SK-N-SH treated with all-trans-retinoic acid at 6 μM for 48 hours (cell line): ENCODE measurements at regions not wholly inside any gene's neighbourhood (a gene's known extent, or its start where the extent isn't known, plus 50 kb on each side); places are given as distances from the start of the nearest gene placed in this dataset.

ENCODE experiments used
- ATAC-seq: fragments of 200-7000 bp; cut with Tn5 transposase; 3 replicates; pipeline ENCODE4 v1.9.1; 2020; ENCODE audit warnings: mild to moderate bottlenecking, moderate library complexity
- ARNTL ChIP-seq: fragments of 450-650 bp; formaldehyde crosslinking; IDR thresholded peaks from 2 replicates; pipeline ENCODE4 v1.5.0; 2020; ENCODE audit warnings: low read depth, mild to moderate bottlenecking, moderate library complexity, borderline replicate concordance
- BACH2 ChIP-seq: fragments of 250-450 bp; sonication (Bioruptor Pico); IDR thresholded peaks from 2 replicates; pipeline ENCODE4 v1.9.0; 2021; ENCODE audit warnings: mild to moderate bottlenecking, borderline replicate concordance
- CSDC2 ChIP-seq: fragments of 250-450 bp; sonication (Bioruptor Pico); IDR thresholded peaks from 2 replicates; pipeline ENCODE4 v1.5.0; 2020; ENCODE audit warnings: mild to moderate bottlenecking, moderate library complexity
- ESRRG ChIP-seq: fragments of 250-450 bp; sonication (Bioruptor Pico); IDR thresholded peaks from 2 replicates; pipeline ENCODE4 v1.6.1; 2021; ENCODE audit warnings: mild to moderate bottlenecking
- OSR1 ChIP-seq: fragments of 250-450 bp; sonication (Bioruptor Pico); IDR thresholded peaks from 2 replicates; pipeline ENCODE4 v1.8.0; 2022; ENCODE audit warnings: moderate library complexity, mild to moderate bottlenecking, inconsistent platforms
- RARB ChIP-seq: fragments of 250-450 bp; sonication (Bioruptor Pico); IDR thresholded peaks from 2 replicates; pipeline ENCODE4 v1.8.0; 2021; ENCODE audit warnings: mild to moderate bottlenecking, moderate library complexity
- TCF4 ChIP-seq: fragments of 250-450 bp; sonication (Bioruptor Pico); IDR thresholded peaks from 2 replicates; pipeline ENCODE4 v1.8.0; 2021; ENCODE audit warnings: mild to moderate bottlenecking, moderate library complexity, borderline replicate concordance
- ZC3H10 ChIP-seq: fragments of 250-450 bp; sonication (Bioruptor Pico); IDR thresholded peaks from 2 replicates; pipeline ENCODE4 v1.5.1; 2021; ENCODE audit warnings: mild to moderate bottlenecking, moderate library complexity
- ZFP3 ChIP-seq: fragments of 250-450 bp; sonication (Bioruptor Pico); IDR thresholded peaks from 2 replicates; pipeline ENCODE4 v1.5.0; 2020; ENCODE audit warnings: mild to moderate bottlenecking, moderate library complexity
- ZFP30 ChIP-seq: fragments of 450-650 bp; formaldehyde crosslinking; IDR thresholded peaks from 2 replicates; pipeline ENCODE4 v1.5.0; 2022; ENCODE audit warnings: mild to moderate bottlenecking, moderate library complexity
- ZNF565 ChIP-seq: fragments of 450-650 bp; formaldehyde crosslinking; conservative IDR thresholded peaks from 2 replicates; pipeline ENCODE4 v1.5.0; 2020; ENCODE audit warnings: low read depth, mild to moderate bottlenecking, moderate library complexity
- ZNF70 ChIP-seq: fragments of 450-650 bp; formaldehyde crosslinking; IDR thresholded peaks from 2 replicates; pipeline ENCODE4 v1.5.0; 2020; ENCODE audit warnings: mild to moderate bottlenecking, moderate library complexity
- ZNF8 ChIP-seq: fragments of 450-650 bp; formaldehyde crosslinking; IDR thresholded peaks from 2 replicates; pipeline ENCODE4 v1.5.0; 2020; ENCODE audit warnings: mild to moderate bottlenecking, moderate library complexity
- TF ChIP-seq, protein P1 (sequence below): fragments of 250-450 bp; sonication (Bioruptor Pico); IDR thresholded peaks from 2 replicates; pipeline ENCODE4 v1.5.1; 2021; ENCODE audit warnings: mild to moderate bottlenecking, moderate library complexity
- TF ChIP-seq, protein P2 (sequence below): fragments of 250-450 bp; sonication (Bioruptor Pico); IDR thresholded peaks from 2 replicates; pipeline ENCODE4 v1.5.0; 2020; ENCODE audit warnings: mild to moderate bottlenecking, moderate library complexity
- TF ChIP-seq, protein P3 (sequence below): fragments of 250-450 bp; sonication (Bioruptor Pico); IDR thresholded peaks from 2 replicates; pipeline ENCODE4 v1.8.0; 2021; ENCODE audit warnings: low read depth, mild to moderate bottlenecking, moderate library complexity, borderline replicate concordance
- TF ChIP-seq, protein P4 (sequence below): fragments of 250-450 bp; sonication (Bioruptor Pico); IDR thresholded peaks from 2 replicates; pipeline ENCODE4 v1.8.0; 2020; ENCODE audit warnings: mild to moderate bottlenecking, moderate library complexity, borderline replicate concordance
- TF ChIP-seq, protein P5 (sequence below): fragments of 250-450 bp; sonication (Bioruptor Pico); IDR thresholded peaks from 2 replicates; pipeline ENCODE4 v1.5.1; 2020; ENCODE audit warnings: low read depth, mild to moderate bottlenecking, moderate library complexity

DNA sequence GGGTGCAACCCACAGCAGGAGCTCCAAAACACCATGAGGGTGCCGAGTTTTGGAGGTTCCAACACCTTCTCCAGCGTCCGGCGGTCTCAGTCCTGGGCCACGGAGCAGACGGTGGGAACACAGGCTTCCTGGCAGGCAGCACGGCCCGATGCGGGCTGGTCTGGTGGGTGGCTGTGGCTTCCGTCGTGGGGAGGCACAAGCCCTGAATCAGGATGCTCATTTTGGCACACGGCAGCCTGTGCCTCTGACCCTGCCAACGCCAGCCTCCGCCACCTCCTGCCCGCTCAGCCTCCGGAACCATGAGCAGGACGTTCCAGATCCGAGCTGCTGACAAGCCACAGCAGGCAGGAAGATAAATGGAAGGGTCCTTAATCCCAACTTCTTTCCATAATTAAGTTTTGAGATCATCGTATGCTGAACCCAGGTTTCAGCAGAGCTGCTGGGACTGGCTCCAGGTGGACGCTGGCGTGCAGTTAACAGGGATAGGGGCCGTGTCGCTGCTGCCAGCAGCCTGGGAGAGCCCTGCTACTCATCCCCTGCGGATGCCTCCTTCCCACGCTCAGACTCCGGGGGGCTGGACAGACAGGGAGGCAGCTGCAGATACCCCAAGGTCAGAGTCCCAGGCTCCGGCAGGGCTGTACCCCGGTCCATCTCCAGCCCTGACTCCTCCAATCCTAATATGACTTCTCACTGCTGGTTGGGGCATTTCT lies 136.6 kb downstream of the ENGASE start:
- no peak; the same call in 2 of the 3 replicates for ATAC-seq
- TF ChIP-seq ZNF565 (CRISPR knock-in tag) (no peak), TCF4 (CRISPR knock-in tag) (no peak), ZFP3 (CRISPR knock-in tag) (no peak), CSDC2 (CRISPR knock-in tag) (no peak), ZNF70 (CRISPR knock-in tag) (no peak), ZFP30 (no peak), ZNF8 (CRISPR knock-in tag) (no peak), BACH2 (CRISPR knock-in tag) (no peak)
- TF ChIP-seq, protein P1, sequence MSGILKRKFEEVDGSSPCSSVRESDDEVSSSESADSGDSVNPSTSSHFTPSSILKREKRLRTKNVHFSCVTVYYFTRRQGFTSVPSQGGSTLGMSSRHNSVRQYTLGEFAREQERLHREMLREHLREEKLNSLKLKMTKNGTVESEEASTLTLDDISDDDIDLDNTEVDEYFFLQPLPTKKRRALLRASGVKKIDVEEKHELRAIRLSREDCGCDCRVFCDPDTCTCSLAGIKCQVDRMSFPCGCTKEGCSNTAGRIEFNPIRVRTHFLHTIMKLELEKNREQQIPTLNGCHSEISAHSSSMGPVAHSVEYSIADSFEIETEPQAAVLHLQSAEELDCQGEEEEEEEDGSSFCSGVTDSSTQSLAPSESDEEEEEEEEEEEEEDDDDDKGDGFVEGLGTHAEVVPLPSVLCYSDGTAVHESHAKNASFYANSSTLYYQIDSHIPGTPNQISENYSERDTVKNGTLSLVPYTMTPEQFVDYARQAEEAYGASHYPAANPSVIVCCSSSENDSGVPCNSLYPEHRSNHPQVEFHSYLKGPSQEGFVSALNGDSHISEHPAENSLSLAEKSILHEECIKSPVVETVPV: no peak
- TF ChIP-seq, protein P2, sequence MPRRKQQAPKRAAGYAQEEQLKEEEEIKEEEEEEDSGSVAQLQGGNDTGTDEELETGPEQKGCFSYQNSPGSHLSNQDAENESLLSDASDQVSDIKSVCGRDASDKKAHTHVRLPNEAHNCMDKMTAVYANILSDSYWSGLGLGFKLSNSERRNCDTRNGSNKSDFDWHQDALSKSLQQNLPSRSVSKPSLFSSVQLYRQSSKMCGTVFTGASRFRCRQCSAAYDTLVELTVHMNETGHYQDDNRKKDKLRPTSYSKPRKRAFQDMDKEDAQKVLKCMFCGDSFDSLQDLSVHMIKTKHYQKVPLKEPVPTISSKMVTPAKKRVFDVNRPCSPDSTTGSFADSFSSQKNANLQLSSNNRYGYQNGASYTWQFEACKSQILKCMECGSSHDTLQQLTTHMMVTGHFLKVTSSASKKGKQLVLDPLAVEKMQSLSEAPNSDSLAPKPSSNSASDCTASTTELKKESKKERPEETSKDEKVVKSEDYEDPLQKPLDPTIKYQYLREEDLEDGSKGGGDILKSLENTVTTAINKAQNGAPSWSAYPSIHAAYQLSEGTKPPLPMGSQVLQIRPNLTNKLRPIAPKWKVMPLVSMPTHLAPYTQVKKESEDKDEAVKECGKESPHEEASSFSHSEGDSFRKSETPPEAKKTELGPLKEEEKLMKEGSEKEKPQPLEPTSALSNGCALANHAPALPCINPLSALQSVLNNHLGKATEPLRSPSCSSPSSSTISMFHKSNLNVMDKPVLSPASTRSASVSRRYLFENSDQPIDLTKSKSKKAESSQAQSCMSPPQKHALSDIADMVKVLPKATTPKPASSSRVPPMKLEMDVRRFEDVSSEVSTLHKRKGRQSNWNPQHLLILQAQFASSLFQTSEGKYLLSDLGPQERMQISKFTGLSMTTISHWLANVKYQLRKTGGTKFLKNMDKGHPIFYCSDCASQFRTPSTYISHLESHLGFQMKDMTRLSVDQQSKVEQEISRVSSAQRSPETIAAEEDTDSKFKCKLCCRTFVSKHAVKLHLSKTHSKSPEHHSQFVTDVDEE (CRISPR knock-in tag): no peak

DNA sequence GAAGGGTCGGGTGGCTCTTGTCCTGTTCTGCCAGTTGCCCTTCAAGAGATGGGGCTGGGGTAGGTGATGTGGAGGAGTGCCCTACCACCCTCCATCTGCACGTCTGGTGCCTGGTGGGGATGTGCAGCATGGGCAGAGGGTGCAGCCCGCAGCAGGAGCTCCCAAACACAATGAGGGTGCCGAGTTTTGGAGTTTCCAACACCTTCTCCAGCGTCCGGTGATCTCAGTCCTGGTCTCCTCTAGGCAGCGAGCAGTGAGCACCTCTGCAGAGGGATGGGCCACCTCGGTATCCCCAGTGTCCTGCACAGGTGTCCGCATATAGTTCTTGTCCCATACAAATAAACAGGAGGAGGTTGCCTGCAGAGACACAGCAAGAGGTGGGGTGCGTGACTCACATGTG lies 136.0 kb downstream of the ENGASE start:
- ATAC-seq: no peak
- TF ChIP-seq BACH2 (CRISPR knock-in tag) (no peak), CSDC2 (CRISPR knock-in tag) (no peak), ZNF70 (CRISPR knock-in tag) (no peak), ZNF8 (CRISPR knock-in tag) (no peak), ZFP3 (CRISPR knock-in tag) (no peak), ZNF565 (CRISPR knock-in tag) (no peak), ESRRG (no peak)
- TF ChIP-seq, protein P3, sequence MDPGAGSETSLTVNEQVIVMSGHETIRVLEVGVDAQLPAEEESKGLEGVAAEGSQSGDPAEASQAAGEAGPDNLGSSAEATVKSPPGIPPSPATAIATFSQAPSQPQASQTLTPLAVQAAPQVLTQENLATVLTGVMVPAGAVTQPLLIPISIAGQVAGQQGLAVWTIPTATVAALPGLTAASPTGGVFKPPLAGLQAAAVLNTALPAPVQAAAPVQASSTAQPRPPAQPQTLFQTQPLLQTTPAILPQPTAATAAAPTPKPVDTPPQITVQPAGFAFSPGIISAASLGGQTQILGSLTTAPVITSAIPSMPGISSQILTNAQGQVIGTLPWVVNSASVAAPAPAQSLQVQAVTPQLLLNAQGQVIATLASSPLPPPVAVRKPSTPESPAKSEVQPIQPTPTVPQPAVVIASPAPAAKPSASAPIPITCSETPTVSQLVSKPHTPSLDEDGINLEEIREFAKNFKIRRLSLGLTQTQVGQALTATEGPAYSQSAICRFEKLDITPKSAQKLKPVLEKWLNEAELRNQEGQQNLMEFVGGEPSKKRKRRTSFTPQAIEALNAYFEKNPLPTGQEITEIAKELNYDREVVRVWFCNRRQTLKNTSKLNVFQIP (CRISPR knock-in tag): no peak
- TF ChIP-seq, protein P4, sequence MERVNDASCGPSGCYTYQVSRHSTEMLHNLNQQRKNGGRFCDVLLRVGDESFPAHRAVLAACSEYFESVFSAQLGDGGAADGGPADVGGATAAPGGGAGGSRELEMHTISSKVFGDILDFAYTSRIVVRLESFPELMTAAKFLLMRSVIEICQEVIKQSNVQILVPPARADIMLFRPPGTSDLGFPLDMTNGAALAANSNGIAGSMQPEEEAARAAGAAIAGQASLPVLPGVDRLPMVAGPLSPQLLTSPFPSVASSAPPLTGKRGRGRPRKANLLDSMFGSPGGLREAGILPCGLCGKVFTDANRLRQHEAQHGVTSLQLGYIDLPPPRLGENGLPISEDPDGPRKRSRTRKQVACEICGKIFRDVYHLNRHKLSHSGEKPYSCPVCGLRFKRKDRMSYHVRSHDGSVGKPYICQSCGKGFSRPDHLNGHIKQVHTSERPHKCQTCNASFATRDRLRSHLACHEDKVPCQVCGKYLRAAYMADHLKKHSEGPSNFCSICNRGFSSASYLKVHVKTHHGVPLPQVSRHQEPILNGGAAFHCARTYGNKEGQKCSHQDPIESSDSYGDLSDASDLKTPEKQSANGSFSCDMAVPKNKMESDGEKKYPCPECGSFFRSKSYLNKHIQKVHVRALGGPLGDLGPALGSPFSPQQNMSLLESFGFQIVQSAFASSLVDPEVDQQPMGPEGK (CRISPR knock-in tag): no peak
- TF ChIP-seq, protein P2 (CRISPR knock-in tag): no peak

DNA sequence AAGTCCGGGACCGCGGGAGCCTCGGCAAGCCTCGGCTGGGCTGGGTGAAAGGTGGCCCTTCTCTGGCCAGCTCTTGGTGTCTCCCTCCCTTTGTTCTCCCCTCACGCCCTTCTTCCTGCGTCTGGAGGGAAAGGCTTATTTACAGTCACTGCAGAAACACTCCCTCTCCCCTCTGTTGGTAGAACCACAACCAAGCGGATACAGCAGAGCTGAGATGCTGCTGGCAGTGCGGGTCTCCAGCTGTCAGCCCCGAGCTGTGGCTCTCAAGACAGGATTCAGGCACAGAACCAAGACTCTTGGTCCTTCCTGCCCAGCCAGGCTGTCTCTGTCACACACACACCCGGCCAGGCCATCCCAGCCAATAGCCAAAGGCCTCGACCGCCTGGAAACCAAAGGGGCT lies 133.3 kb downstream of the ENGASE start:
- no peak for ATAC-seq
- TF ChIP-seq, protein P4 (CRISPR knock-in tag): no peak
- TF ChIP-seq, protein P2 (CRISPR knock-in tag): no peak
- TF ChIP-seq RARB (CRISPR knock-in tag) (no peak), OSR1 (CRISPR knock-in tag) (no peak), ZC3H10 (CRISPR knock-in tag) (no peak), ZNF565 (CRISPR knock-in tag) (no peak), ARNTL (CRISPR knock-in tag) (no peak), ZFP30 (no peak)
- TF ChIP-seq, protein P5, sequence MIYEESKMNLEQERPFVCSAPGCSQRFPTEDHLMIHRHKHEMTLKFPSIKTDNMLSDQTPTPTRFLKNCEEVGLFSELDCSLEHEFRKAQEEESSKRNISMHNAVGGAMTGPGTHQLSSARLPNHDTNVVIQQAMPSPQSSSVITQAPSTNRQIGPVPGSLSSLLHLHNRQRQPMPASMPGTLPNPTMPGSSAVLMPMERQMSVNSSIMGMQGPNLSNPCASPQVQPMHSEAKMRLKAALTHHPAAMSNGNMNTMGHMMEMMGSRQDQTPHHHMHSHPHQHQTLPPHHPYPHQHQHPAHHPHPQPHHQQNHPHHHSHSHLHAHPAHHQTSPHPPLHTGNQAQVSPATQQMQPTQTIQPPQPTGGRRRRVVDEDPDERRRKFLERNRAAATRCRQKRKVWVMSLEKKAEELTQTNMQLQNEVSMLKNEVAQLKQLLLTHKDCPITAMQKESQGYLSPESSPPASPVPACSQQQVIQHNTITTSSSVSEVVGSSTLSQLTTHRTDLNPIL (CRISPR knock-in tag): no peak
